ENCODE measurements at regions not wholly inside any gene's neighbourhood (a gene's known extent, or its start where the extent isn't known, plus 50 kb on each side); places are given as distances from the start of the nearest gene placed in this dataset.

GRCh38 chr5:74164725-74165235 is 475.7 kb downstream of the ENC1 start:
- Histone ChIP-seq H3K27ac (no peak overlapping the region), H3K9me3 (no peaks in the 10 kb centered on the region), H3K36me3 (no peaks in the 10 kb centered on the region), H3K27me3 (no peaks in the 10 kb centered on the region), H3K9ac (ENCODE audit: low read depth in 2 of 2, low read length in 2 of 2) (no peak overlapping the region), H3K4me1 (no peaks in the 10 kb centered on the region), H3K4me3 (no peak overlapping the region)
- intact Hi-C loops (cut with DNase I) = loop anchor here (5.0 kb wide), 1 partner anchor 88 kb away; no protein-coding TSS in a partner anchor
- TF ChIP-seq CTCF (IDR thresholded peaks at IDR 0.05) = no peak
- no peak for DNase-seq

- Histone ChIP-seq H3K36me3 (no peaks in the 10 kb centered on the region), H3K27me3 (no peaks in the 10 kb centered on the region), H3K9ac (ENCODE audit: low read depth in 2 of 2, low read length in 2 of 2) (no peak overlapping the region), H3K4me1 (no peaks in the 10 kb centered on the region), H3K9me3 (no peaks in the 10 kb centered on the region), H3K27ac (no peak overlapping the region), H3K4me3 (no peak overlapping the region)
- no peak for TF ChIP-seq CTCF (IDR thresholded peaks at IDR 0.05)
- DNase-seq = no peak
- intact Hi-C loops (cut with DNase I) = no loop called here
Observed at GRCh38 chr5:74162524-74162923, 478.0 kb downstream of the ENC1 start.

DNA sequence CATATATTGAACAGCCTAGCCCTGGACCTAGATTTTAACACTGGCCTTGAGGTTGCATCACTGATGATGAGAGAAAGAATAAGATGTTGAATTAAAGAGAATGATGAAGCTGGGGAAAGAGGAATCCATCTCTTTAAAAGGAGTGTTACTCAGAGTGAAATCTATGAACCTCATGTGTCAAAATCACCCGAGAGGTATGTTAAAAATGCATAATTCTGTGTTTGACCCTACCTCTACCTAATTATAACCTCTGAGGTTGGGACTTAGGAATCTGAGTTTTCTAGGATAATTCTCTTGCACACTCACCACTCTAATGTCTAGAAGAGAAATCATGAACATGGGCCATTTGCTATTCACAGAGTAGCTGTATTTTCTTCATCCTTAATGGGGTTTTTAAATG is 479.4 kb downstream of the ENC1 start:
- H3K9me3 ChIP-seq = no peaks in the 10 kb centered on the region
- H3K36me3 ChIP-seq = no peaks in the 10 kb centered on the region
- no peak overlapping the region for H3K4me3 ChIP-seq
- H3K27me3 ChIP-seq = no peaks in the 10 kb centered on the region
- DNase-seq = no peak
- intact Hi-C loops (cut with DNase I) = no loop called here
- TF ChIP-seq CTCF (IDR thresholded peaks at IDR 0.05) = no peak
- H3K4me1 ChIP-seq = no peaks in the 10 kb centered on the region
- H3K9ac ChIP-seq (ENCODE audit: low read depth in 2 of 2, low read length in 2 of 2) = no peak overlapping the region
- no peak overlapping the region for H3K27ac ChIP-seq

DNA sequence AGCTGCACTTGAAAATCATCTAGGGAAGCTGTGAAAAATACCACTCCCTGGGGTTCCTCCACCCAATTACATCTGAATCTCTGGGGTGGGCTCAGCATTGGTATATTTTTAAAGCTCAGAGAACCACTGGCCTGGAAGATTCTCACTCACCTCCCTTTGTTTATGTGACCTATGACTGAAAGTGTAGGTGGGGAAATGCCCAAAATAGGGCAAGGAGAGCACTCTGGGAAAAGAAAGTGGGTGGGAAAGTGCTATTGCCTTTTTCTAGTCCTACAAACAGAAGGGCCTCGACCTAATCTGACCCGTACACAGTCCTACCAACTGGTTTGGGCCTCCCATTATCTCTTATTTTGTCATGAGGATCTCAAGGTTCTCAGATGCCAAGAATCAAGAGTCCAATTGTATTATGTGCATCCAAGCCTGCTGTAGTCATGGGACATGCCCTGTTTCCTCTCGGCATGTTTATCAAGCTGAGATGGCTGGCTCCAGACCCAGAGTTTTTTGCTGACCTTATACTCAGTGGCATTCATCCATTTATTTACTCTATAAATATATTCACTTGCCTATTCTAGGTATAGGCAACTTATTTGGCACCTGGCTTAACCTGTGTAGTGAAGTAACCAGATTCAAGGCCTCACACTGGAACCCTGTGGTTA is 483.7 kb downstream of the ENC1 start:
- intact Hi-C loops (cut with DNase I) = no loop called here
- Histone ChIP-seq H3K27ac (no peak overlapping the region), H3K9ac (ENCODE audit: low read depth in 2 of 2, low read length in 2 of 2) (no peak overlapping the region), H3K4me1 (no peaks in the 10 kb centered on the region), H3K27me3 (no peaks in the 10 kb centered on the region), H3K36me3 (no peaks in the 10 kb centered on the region), H3K9me3 (no peaks in the 10 kb centered on the region), H3K4me3 (no peak overlapping the region)
- DNase-seq = no peak
- no peak for TF ChIP-seq CTCF (IDR thresholded peaks at IDR 0.05)

GRCh38 chr5:74155501-74155900 is 485.0 kb downstream of the ENC1 start:
- TF ChIP-seq CTCF (IDR thresholded peaks at IDR 0.05) = no peak
- DNase-seq = no peak
- H3K4me1 ChIP-seq = no peaks in the 10 kb centered on the region
- no peak overlapping the region for H3K27ac ChIP-seq
- H3K27me3 ChIP-seq = no peaks in the 10 kb centered on the region
- intact Hi-C loops (cut with DNase I) = no loop called here
- H3K36me3 ChIP-seq = no peaks in the 10 kb centered on the region
- no peaks in the 10 kb centered on the region for H3K9me3 ChIP-seq
- no peak overlapping the region for H3K4me3 ChIP-seq
- H3K9ac ChIP-seq (ENCODE audit: low read depth in 2 of 2, low read length in 2 of 2) = no peak overlapping the region

Data from colonic mucosa (tissue), 4 donors.